ENCODE measurements at regions not wholly inside any gene's neighbourhood (a gene's known extent, or its start where the extent isn't known, plus 50 kb on each side); places are given as distances from the start of the nearest gene placed in this dataset.
"Not testable (repeated sequence)": the region's sequence is repeated elsewhere in the genome, so short reads cannot be mapped to it uniquely, and the experiment has no call there.

DNA sequence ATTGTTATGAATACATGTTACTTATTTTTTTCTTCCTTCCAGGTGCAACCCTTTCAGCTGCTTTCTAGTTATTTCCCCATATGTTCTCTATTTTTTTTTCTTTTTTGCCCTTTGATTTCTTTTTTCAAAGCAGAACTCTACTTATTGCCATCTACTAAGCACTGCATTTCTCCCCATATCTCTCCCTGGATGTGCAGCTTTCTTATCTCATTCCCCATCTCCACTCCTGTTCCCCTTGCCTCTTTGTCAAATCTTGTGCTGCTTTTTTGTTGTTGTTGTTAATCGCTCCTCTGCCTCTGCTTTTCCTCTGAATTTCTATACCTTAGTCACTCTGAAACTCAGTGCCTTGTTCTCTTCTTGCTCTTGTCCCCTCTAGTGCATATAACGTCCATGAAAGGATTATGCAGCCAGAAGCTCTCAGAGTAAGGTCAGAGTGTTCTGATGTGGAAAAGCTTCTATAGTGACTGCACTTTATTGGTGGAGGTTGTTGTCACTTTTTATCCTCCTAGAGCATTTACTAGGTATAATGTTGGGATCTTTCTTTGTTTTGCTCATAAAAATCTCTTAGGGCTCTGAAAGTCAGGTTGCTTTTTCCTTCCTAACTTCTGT lies 51.1 kb upstream of the JADE1 start:
- no peak for DNase-seq

DNA sequence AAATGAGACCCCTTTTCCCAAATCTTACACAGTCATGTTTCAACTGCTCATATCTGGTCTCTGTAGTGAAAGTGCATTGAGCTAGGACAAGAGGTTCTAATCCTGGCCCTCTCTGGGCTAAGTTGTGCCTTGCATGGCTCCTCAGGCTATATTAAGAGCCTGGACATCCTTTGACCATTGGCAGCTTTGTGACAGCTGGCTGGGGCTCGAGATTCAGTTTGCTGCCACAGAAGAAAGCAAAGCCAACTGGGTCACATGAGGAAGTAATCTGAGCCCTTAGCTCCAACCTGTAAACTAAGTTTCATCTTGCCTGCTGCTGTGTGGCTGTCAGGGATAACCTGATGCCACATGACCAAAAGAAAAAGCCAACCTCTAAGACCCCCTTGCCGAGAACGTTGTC lies 51.8 kb upstream of the JADE1 start:
- no peak for DNase-seq

DNA sequence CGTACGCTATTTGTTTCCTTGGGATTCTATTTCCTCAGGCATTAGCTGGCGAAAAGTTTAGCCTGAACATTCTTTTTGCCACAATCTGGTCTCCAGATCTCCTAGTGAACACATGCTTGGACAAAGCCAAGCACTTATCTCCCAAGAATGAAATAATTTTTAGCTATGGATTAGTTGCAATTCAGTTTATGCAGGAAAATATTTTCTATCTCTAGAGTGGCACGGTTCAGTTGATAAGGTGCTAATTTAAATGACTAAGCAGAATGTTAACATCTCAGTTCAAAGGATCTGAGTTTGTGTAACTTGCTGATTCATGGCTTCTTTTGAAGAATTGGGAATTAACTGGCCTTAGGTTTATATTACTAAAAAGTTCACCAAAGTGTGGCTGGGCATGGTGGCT lies 58.1 kb upstream of the JADE1 start:
- DNase-seq, result no peak

DNA sequence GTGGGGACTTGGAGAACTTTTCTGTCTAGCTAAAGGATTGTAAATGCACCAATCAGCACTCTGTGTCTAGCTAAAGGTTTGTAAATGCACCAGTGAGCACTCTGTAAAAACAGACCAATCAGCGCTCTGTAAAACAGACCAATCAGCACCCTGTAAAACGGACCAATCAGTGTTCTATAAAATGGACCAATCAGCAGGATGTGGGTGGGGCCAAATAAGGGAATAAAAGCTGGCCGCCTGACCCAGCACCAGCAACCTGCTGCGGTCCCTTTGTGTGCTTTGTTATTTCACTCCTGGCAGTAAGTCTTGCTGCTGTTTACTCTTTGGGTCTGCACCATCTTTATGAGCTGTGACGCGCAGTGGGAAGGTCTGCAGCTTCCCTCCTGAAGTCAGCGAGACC lies 67.8 kb upstream of the JADE1 start:
- DNase-seq, result not testable (repeated sequence)

DNA sequence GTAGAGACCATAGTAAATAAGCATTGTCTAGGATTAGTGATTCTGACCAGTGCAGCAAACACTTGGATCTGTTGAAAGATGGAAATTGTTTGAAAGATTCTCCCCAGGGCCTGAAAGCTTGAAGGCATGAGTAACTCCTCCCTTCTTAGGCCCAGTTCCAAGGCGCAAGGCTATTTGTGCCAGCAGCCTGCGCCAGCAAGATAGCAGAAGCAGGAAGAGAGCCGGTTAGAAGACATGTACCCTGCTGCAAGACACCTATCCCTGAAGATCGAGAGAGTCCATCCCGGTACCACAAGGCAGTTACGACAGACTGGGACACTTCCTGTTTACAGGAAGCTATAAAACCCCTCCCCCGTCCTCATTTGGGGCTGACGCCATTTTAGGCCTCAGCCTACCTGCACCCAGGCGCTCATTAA lies 72.4 kb upstream of the JADE1 start:
- DNase-seq, result no peak

DNA sequence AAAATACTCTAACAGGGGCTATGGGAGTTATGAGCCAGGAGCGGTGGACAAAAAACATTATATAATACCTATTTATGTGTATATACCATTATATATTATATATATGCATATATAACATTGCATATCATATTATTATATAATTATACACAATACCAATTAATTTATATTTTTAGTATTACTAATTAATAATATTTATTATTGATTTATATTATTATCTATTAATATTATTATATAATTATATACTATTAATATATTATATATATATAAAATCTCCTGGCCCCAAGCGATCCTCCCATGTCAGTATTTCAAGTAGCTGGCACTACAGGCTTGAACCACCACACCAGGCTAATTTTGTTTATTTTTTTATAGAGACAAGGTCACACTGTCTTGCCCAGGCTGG lies 73.8 kb upstream of the JADE1 start:
- no peak for DNase-seq

DNA sequence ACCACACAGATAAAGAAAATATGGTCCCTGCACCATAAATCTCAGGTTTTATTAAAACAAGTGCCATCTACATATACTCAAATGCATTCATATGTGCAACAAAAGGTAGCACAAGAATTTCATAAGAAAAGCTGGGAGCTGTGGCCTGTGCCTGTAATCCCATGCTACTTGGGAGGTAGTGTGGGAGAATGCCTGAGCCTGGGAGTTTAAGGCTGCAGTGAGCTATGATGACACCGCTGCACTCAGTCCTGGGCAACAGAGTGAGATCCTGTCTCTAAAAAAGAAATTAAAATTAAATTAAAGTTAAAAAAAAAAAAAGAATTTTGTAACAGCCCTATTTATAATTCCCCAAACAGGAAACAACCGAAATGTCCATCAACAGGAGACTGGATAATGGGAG lies 81.3 kb upstream of the JADE1 start:
- DNase-seq, result no peak

DNA sequence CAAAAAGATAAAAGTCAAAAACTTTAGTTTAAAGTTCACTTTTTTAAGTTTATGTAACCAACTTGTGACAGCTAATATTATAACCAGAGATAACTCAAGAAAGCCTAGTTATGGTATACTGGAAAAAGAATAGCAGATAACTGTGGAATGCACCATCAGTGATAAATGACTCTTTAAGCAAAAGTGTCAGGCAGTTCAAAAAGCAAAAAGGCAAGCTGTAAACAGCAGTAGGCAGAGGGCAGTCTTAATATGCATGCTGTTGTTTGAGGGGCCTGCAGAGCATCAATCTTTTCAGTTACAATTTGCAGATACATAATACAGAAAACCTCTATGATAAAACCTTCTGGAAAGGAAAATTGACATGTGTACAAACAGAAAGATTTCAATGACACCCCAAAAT lies 81.8 kb upstream of the JADE1 start:
- DNase-seq, result no peak

DNA sequence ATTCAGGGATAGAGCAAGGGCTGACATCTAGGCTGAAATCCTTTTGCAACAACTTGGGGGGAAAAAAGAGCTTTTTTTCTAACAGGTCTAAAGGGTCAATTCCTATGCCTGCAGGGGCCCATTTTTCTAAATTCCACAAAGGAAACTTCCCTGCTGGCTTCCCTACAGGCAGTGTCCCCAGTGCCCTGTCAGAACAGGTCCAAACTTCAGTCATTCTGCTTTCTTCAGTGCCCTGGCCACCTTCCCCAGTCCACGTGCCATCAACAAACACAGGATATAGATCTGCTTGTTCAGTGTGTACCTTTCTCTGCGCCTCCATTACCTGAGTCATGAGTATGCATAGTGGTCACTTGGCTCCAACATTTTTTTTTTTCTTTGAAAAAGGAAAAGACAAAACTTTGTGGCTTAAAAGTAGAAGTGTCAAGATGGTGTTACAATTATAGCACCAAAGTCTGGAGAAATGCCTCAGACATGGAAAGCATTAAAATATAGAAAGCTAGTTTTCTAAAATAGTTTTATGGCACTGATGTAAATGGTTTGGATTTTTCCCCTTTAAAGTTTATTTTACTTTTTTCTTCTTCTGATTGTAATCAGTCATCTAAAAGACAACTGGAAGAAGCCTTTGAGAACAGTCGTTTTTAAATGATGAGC lies 84.0 kb upstream of the JADE1 start:
- DNase-seq, result no peak

DNA sequence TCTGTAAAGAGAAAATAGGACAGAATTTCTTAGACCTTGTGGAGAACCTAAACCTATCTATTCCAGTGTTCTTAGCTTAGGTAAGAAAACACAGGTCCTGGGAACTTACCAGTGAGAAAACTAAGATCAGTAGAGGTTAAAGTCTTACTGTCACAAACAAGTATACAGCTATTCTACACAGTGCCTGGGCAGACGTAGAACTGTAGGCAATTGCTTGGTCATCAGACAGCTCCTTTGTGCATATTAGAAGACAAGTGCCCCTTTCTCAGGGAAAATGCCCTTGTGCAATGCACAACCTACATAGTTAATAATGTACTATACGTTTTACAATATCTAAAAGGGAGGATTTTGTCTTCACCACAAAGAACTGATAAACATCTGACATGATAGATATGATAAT lies 86.6 kb upstream of the JADE1 start:
- DNase-seq, result no peak

DNA sequence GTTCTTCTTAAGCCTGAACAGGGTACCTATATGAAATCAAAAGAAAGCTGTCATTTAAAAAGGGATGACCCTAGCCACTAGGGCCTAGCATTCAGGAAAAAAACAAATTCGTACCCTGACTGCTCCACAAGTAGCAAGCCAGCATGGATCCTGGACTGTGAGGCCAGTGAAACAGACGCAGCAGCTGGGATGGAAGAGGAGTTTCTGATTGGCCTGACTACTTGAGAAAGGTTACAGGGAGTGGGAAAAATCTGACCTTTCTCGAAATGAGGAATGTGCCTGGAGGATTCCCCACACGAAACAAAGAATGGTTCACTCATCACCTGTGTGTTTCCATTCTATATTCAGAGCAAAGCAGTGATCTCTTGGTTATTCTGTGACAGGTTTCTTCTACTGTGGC lies 87.6 kb upstream of the JADE1 start:
- no peak for DNase-seq

DNA sequence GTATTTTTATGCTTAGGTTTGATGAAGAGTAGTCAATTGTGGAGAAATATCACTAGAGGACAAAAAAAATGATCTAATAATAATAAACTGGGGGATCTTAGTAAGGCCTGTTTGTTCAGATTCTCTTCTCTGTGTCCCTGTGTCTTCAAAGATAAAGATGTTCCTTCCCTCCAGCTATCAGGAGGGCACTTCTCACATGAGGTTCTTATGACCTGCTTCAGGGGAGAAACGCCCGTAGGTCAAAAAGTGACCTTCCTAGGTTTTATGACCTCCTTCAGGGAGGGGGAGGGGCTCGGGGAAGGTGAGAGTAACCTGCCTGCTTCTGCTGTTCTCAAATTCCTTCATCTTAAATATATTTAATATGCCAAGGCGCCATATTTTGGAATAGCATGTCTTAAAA lies 89.2 kb upstream of the JADE1 start:
- no peak for DNase-seq

DNA sequence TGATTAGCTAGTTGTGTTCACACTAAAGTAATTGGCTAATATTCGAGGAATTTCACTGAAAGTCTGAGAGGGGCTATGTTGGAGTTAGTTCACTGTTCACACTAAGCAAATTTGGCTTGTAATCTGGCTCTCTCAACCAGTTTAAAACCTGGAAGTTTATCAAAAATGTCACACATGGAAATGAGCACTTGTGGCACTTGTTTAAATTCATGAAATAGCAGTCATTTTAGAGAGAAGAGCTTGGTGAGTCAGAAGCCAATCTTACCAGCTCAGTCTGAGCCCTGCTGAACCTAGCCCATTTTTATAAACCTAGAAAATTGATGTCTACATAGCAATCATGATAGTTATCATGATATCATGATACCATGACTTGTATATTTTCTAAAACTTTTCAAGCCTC lies 90.7 kb upstream of the JADE1 start:
- DNase-seq, result no peak

DNA sequence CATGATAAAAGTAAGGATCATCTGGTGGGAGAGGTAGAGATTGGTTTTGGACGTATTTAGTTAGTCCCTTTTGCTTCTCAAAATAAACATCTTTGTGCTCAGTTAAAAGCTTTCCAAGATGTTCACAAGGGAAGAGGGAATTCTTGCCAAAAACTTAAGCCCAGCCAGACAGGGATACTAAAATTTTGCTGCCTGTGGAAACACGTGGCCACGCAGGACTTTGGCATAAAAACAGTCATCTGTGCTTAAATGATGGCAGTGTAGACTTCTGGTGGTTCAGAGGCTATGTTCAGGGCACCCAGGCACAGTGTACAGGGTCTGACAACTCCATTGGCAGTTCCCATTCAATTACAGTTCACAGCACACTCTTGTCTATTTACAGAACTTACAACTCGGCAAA lies 93.2 kb upstream of the JADE1 start:
- DNase-seq, result no peak

DNA sequence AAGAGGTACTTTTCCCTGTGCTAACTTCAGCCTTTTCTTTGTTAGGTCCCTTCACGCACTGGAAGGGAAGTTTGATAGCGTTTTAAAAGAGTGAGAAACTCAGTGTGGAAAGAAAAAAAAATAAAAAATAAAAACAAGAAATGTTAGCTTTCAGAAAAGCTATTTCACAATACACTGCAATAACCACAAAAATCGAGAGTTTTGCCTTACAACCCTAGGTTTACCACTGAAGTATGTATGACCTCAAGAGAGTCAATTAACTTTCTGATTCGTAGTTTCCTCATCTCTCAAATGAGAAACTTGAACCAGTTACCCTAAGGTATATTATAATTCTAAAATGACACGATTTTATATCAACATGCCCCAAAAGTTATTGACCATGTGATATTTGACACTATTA lies 93.9 kb upstream of the JADE1 start:
- no peak for DNase-seq

DNA sequence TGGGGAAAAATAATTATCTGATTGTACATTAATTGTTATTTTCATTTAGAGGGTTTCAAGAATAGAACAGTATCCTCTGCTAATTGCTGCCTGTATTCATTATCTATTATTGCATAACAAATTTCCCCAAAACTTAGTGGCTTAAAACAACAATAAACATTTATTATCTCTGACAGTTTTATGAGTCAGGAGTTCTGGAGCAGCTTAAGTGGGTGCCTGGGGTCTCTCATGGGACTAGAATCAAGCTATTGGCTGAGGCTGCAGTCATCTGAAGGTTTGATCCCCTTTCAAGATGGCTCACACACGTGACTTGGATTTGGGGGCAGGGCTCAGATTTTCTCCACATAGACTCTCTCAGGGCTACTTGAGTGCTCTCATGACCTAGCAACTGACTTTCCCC lies 98.1 kb upstream of the JADE1 start:
- DNase-seq, result no peak

DNA sequence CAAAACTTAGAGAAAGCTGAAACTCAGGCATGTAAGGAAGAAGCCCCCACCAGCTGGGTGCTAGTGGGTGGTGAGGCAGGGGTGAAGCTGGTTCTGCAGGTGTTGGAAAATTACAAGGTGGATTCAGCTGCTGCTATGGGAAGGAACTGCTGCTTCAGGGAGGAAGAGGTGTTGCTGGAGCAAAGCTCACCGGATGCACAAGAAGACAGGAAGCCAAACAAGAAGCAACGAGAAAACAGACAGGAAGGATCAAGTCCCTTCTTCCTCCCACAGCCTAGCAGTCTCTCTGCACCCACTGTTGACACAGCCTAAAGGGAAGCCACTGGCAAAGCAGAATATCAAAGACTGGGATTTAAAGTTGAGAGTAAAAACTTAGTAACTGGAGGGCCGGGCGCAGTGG lies 100.2 kb upstream of the JADE1 start:
- no peak for DNase-seq

DNA sequence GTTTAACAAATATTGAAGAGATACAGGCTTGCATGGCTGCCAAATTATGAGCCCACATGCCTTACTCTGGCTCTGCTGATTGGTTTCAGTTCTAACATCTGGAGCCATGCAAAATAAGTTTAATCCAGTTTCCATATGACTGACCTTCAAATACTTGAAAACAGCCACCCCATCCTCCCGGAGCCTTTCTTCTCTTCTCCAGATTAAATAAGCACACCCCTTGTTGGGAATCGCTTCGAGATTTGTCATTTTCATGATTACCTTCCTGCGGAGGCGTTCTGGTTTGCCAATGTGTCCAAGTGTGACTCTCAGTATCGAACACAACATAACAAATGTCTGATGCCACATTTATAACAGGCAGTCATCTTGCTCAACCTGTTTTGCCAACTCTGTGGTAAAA lies 101.6 kb upstream of the JADE1 start:
- DNase-seq, result no peak

DNA sequence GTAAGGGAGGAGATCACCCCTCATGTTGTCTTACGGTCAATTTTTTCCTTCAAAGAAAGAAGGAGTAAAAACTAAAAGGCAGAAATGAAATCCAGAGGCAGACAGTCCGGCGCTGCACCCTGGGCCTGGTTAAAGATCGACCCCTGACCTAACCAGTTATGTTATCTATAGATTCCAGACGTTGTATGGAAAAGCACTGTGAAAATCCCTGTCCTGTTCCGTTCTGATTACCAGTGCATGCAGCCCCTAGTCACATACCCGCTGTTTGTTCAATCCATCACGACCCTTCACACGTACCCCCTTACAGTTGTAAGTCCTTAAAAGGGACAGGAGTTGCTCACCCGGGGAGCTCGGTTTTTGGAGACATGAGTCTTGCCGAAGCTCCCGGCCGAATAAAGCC lies 105.6 kb upstream of the JADE1 start:
- DNase-seq, result no peak

DNA sequence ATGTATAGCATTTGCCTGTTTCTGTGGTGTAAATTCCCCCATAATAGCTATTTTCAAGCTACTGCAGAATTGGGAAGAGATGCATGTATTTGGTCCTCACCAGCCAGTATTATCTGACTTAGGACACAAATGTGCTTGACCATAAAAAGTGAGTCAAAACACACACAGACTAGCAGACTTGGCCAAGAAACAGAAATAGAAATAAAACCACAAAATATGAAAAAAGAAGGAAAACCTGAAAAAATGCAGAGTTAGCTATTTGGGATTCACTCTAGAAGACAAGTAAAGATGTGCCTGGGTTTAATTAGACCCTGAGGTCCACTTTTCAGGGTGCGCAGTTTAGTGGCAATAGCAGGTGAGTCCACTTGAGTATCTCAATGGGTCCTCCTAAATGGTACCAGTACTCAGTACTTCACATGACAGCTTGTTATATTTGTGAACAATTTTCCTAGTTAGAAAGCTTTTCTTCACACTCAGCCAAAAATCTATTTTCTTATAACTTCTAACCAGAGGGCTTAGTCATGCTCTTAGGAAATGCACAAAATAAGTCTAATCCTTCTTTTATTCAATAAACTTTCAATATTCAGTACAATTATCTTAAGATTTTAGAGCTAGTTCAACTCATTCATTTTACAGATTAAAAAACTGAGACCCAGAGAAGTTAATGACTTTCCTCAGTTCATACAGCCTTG lies 108.7 kb upstream of the JADE1 start:
- DNase-seq, result no peak

DNA sequence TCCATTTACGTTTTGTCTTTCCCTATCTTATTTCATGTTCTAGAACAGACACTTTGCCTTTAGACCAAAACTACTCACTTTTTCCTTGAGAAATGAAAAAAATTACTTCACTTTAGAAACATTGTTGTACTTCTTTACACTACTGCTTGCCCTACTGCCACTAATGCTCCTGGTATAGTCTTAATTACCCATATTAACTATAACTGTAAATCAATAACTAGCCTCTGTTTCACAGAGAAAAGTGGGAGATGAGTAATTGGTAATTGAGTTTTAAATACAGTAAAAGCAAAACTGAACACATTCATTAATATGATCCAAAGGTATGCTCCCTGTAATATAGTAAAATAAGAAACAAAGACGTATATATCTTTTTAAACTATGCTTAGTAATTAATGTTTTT lies 111.1 kb upstream of the JADE1 start:
- no peak for DNase-seq

DNA sequence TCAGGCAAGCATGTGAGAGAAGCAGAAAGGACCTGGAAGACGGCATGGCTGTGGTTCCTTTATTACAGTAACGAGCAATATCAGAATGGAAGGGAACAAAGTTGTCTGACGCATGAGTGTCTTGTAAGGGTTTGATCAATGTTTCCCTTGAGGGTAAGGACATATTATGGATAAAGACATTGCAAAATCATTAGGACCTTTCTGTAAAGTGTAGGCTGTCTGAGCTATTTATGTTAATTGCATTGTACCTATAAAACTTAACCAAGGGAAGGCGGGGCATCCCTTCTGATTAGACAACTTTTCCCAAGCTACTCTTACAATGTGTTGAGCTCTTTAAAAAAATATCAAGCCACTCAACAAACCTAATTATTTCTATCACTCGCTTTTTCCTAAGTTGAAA lies 112.2 kb upstream of the JADE1 start:
- DNase-seq, result no peak

DNA sequence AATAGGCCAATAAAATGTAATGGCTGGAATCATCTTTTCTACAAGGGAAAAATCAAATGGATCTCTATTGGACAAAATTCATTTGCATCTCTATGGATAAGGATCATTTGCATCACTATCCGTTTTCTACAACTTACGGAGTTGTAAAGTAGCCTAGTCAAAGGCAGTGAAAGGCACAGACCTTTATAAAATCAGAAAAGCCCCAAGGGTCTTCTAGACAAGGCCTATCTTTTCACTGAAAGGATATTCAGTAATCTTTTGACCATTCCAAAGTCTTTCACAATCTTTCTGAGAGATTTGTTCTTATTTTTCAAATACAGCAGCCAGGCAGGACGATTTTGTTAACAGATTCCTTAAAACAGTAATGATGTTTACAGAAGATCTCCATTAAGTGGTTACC lies 119.5 kb upstream of the JADE1 start:
- DNase-seq, result no peak

DNA sequence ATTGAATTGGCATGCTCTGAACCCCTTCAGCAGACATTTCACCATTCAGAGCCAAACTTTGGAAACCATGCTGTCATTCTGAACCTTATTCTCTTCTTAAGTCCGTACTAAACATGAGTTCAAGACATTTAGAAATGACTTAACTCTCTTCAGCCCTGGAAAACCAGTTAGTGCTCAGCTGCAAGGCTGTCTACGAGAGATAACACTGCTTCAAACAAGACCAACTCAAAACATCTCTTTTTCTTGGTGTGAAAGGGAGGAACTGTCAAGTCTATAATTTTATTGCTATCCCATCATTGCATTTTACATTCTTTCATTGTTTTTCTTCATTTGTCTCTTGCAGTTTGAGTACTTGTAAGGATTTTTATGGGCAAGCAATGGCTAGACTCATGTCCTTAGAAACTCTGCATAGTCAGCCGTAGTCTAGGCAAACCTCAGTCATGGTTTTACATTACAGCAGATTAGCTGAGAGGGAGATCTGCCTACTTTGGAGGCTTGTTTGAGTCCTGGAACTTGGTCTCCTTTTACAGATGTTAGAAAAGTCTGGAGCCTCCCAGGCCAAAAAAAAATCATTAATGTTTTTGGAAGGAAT lies 120.6 kb upstream of the JADE1 start:
- DNase-seq, result no peak
